ENCODE measurements at regions not wholly inside any gene's neighbourhood (a gene's known extent, or its start where the extent isn't known, plus 50 kb on each side); places are given as distances from the start of the nearest gene placed in this dataset.

DNA sequence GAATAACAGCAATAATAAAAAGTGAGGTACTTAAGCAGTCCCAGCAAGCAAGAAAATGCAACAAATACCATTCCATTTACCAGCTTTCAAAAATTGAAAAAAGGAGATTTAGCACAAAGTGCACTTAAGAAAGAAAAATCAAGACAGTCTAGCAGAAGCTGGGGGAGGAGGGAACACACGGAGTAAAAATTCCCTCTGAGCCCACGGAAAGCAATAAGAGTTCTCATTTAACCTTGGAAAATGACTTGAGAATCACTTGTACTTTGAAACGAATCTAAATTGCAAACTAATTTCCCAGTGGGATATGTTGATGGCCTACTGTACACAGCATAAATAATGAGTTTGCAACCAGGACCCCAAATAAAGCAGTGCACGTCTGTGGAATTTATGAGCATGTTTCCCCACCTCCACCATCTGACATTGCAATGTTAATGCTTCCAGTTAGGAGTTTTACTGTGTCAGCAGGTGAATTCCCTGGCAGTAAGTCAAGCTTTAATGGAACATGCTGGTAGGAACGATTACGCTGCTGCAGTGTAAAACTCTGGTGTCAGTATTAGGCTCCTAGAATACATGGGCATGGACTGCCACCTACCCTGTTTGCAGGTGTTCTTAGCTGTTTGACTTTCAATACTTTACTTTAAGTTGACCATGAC, 386.8 kb downstream of the HDGFL1 start:
- no peak for TF ChIP-seq POLR2A (IDR thresholded peaks at IDR 0.05)
- TF ChIP-seq, protein P1, sequence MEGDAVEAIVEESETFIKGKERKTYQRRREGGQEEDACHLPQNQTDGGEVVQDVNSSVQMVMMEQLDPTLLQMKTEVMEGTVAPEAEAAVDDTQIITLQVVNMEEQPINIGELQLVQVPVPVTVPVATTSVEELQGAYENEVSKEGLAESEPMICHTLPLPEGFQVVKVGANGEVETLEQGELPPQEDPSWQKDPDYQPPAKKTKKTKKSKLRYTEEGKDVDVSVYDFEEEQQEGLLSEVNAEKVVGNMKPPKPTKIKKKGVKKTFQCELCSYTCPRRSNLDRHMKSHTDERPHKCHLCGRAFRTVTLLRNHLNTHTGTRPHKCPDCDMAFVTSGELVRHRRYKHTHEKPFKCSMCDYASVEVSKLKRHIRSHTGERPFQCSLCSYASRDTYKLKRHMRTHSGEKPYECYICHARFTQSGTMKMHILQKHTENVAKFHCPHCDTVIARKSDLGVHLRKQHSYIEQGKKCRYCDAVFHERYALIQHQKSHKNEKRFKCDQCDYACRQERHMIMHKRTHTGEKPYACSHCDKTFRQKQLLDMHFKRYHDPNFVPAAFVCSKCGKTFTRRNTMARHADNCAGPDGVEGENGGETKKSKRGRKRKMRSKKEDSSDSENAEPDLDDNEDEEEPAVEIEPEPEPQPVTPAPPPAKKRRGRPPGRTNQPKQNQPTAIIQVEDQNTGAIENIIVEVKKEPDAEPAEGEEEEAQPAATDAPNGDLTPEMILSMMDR (IDR thresholded peaks at IDR 0.05) = no peak

Data from thyroid gland (tissue), 4 donors.